ENCODE measurements at regions not wholly inside any gene's neighbourhood (a gene's known extent, or its start where the extent isn't known, plus 50 kb on each side); places are given as distances from the start of the nearest gene placed in this dataset.
"Not testable (repeated sequence)": the region's sequence is repeated elsewhere in the genome, so short reads cannot be mapped to it uniquely, and the experiment has no call there.

DNA sequence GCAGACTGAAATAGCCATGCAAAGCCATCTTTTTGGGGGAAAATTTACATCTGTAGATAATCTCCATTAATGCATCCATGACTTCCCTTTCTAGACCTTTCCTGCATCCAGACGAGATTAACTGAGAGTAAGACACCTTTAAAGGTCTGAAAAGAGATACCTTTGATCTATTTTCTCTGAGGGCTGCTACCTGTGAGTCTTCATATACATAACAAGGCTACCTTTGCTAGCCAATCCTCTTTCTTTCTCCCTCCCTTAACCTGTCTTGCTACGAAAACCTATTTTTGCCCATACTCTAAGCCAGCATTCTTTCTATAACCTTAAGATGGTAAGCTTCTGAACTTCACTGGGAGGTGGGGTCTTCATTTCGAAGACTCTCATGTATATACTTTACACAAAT is 908.5 kb upstream of the FBXO33 start:
- Histone ChIP-seq H3K27ac (no peak overlapping the region), H3K4me3 (ENCODE audit: low read depth, low read length) (no peak overlapping the region), H3K9me3 (ENCODE audit: severe bottlenecking) (no peaks in the 10 kb centered on the region), H3K27me3 (ENCODE audit: insufficient read depth, low read depth, severe bottlenecking) (peaks cover 24% of the 10 kb centered on the region), H3K36me3 (no peaks in the 10 kb centered on the region)
- TF ChIP-seq, protein P1, sequence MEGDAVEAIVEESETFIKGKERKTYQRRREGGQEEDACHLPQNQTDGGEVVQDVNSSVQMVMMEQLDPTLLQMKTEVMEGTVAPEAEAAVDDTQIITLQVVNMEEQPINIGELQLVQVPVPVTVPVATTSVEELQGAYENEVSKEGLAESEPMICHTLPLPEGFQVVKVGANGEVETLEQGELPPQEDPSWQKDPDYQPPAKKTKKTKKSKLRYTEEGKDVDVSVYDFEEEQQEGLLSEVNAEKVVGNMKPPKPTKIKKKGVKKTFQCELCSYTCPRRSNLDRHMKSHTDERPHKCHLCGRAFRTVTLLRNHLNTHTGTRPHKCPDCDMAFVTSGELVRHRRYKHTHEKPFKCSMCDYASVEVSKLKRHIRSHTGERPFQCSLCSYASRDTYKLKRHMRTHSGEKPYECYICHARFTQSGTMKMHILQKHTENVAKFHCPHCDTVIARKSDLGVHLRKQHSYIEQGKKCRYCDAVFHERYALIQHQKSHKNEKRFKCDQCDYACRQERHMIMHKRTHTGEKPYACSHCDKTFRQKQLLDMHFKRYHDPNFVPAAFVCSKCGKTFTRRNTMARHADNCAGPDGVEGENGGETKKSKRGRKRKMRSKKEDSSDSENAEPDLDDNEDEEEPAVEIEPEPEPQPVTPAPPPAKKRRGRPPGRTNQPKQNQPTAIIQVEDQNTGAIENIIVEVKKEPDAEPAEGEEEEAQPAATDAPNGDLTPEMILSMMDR (IDR thresholded peaks at IDR 0.05; ENCODE audit: low read depth, low read length), result no peak
- DNase-seq, result no peak

DNA sequence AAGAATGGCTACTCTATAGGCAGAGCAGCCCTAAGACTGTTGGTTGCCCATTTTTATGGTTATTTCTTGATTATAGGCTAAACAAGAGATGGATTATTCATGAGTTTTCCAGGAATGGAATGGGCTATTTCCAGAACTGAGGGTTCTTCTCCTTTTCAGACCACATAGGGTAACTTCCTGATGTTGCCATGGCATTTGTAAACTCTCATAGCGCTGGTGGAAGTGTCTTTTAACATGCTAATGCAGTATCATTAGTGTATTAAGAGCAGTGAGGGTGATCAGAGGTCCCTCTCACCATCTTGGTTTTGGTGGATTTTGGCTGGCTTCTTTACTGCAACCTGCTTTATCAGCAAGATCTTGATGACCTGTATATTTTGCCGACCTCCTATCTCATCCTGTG is 904.6 kb upstream of the FBXO33 start:
- H3K4me3 ChIP-seq (ENCODE audit: low read depth, low read length), result no peak overlapping the region
- H3K27me3 ChIP-seq (ENCODE audit: insufficient read depth, low read depth, severe bottlenecking), result peaks cover 13% of the 10 kb centered on the region
- no peaks in the 10 kb centered on the region for H3K36me3 ChIP-seq
- DNase-seq, result no peak
- H3K9me3 ChIP-seq (ENCODE audit: severe bottlenecking), result no peaks in the 10 kb centered on the region
- TF ChIP-seq, protein P1 (IDR thresholded peaks at IDR 0.05; ENCODE audit: low read depth, low read length), result no peak
- no peak overlapping the region for H3K27ac ChIP-seq

DNA sequence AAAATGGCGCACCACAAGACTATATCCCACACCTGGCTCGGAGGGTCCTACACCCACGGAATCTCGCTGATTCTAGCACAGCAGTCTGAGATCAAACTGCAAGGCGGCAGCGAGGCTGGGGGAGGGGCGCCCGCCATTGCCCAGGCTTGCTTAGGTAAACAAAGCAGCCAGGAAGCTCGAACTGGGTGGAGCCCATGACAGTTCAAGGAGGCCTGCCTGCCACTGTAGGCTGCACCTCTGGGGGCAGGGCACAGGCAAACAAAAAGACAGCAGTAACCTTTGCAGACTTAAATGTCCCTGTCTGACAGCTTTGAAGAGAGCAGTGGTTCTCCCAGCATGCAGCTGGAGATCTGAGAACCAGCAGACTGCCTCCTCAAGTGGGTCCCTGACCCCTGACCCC is 894.3 kb upstream of the FBXO33 start:
- not testable (repeated sequence) for H3K4me3 ChIP-seq (ENCODE audit: low read depth, low read length); H3K27me3 ChIP-seq (ENCODE audit: insufficient read depth, low read depth, severe bottlenecking); H3K27ac ChIP-seq; H3K36me3 ChIP-seq; H3K9me3 ChIP-seq (ENCODE audit: severe bottlenecking); DNase-seq

DNA sequence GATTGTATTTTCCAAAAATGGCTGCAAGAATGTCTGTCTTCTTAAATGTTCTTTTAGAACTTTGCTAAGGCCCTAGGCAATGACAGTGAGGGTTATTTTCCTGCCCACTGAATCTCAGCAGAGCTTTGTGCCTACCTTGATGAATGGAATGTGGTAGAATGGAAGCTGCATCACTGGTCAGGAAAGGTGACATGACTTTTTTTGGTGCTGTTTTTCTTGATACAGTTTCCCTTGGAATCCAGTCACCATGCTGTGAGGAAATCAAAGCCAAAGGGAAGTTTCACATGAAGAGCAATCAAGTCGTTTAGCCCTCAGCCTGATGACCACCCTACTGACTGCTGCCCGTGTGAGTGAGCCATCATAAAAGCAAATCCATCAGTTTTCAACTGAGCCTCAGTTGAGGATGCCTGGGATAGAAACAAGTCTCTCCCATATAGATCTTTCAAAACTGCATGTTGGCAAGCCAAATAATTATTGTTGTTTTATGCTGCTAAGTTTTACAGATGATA is 886.0 kb upstream of the FBXO33 start:
- Histone ChIP-seq H3K27ac (no peak overlapping the region), H3K36me3 (no peaks in the 10 kb centered on the region), H3K4me3 (ENCODE audit: low read depth, low read length) (no peak overlapping the region), H3K27me3 (ENCODE audit: insufficient read depth, low read depth, severe bottlenecking) (peaks cover 3% of the 10 kb centered on the region), H3K9me3 (ENCODE audit: severe bottlenecking) (no peaks in the 10 kb centered on the region)
- DNase-seq, result no peak
- TF ChIP-seq, protein P1 (IDR thresholded peaks at IDR 0.05; ENCODE audit: low read depth, low read length), result no peak

DNA sequence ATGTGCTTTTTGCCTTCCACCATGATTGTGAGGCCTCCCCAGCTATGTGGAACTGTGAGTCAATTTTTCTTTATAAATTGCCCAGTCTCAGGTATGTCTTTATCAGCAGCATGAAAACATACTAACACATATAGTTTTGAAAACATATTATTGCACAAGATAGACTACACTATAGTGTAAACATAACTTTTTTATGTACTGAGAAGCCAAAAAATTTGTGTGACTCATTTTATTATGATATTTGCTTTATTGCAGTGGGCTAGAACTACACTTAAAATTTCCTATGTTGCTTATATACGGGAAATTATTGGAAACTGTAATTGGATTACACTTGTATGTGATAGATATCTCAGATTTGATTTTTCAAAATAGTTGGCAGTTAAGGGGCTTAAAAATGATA is 885.5 kb upstream of the FBXO33 start:
- no peak for DNase-seq
- H3K9me3 ChIP-seq (ENCODE audit: severe bottlenecking), result no peaks in the 10 kb centered on the region
- no peaks in the 10 kb centered on the region for H3K36me3 ChIP-seq
- no peak overlapping the region for H3K27ac ChIP-seq
- no peak overlapping the region for H3K4me3 ChIP-seq (ENCODE audit: low read depth, low read length)
- TF ChIP-seq, protein P1 (IDR thresholded peaks at IDR 0.05; ENCODE audit: low read depth, low read length), result no peak
- H3K27me3 ChIP-seq (ENCODE audit: insufficient read depth, low read depth, severe bottlenecking), result peaks cover 3% of the 10 kb centered on the region

DNA sequence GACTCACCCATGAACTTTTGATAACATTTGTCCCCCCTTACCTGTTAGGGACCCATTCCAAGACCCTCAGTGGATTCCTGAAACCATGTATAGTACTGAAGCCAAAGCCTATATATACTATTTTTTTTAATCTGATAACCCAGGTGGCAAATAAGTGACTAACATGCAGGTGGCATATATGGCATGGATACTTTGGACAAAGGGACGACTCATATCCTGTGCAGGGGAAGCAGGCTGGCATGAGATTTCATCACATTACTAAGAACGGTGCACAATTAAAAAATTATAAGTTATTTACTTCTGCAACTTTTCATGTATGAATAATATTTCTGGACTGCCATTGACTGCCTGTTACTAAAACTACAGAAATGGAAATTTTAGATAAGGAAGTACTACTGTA is 880.1 kb upstream of the FBXO33 start:
- no peak overlapping the region for H3K4me3 ChIP-seq (ENCODE audit: low read depth, low read length)
- no peaks in the 10 kb centered on the region for H3K9me3 ChIP-seq (ENCODE audit: severe bottlenecking)
- H3K27ac ChIP-seq, result no peak overlapping the region
- TF ChIP-seq, protein P1 (IDR thresholded peaks at IDR 0.05; ENCODE audit: low read depth, low read length), result no peak
- no peaks in the 10 kb centered on the region for H3K36me3 ChIP-seq
- DNase-seq, result no peak
- H3K27me3 ChIP-seq (ENCODE audit: insufficient read depth, low read depth, severe bottlenecking), result peaks cover 7% of the 10 kb centered on the region

All from WERI-Rb-1 (cell line).